Cardiac muscle cell (in vitro differentiated cells and primary cell): ENCODE measurements at regions not wholly inside any gene's neighbourhood (a gene's known extent, or its start where the extent isn't known, plus 50 kb on each side); places are given as distances from the start of the nearest gene placed in this dataset.

Experiments used
- DNase-seq, 2 donors: peaks; one replicate each; pipeline versions ENCODE4 v3.0.0 to v3.0.0-alpha.2; 2010 to 2017; ENCODE audit warnings: low read depth in 1 of 2, low spot score in 1 of 2
- H3K27ac ChIP-seq: fragments of 200-600 bp; sonication (generic); 2 replicates; pipeline ENCODE4 v1.5.1; 2016
- H3K27me3 ChIP-seq: fragments of 200-600 bp; sonication (generic); 2 replicates; pipeline ENCODE4 v1.6.0; 2016; ENCODE audit warnings: control low read depth
- H3K36me3 ChIP-seq: fragments of 200-600 bp; sonication (generic); 2 replicates; pipeline ENCODE4 v1.5.1; 2016; ENCODE audit warnings: control low read depth
- H3K4me1 ChIP-seq: fragments of 200-600 bp; sonication (generic); 2 replicates; pipeline ENCODE4 v1.8.1; 2017; ENCODE audit warnings: low read depth, mild to moderate bottlenecking, mixed run types
- H3K4me3 ChIP-seq: fragments of 200-600 bp; sonication (generic); 2 replicates; pipeline ENCODE4 v1.5.1; 2016; ENCODE audit warnings: mild to moderate bottlenecking
- H3K9me3 ChIP-seq: fragments of 200-600 bp; sonication (generic); 2 replicates; pipeline ENCODE4 v1.5.1; 2017; ENCODE audit warnings: low read depth, mild to moderate bottlenecking, control low read depth
- CTCF ChIP-seq: IDR thresholded peaks from 2 replicates; pipeline ENCODE4 v1.5.1; 2012; ENCODE audit warnings: low read depth, mild to moderate bottlenecking, low read length

GRCh38 chr2:16051841-16052564, 111.7 kb downstream of the MYCN start:
- H3K4me1 ChIP-seq = peaks cover 11% of the 10 kb centered on the region
- no peak overlapping the region for H3K4me3 ChIP-seq
- no peak for TF ChIP-seq CTCF
- H3K27ac ChIP-seq = no peak overlapping the region
- no peak for DNase-seq
- H3K9me3 ChIP-seq = no peaks in the 10 kb centered on the region
- no peaks in the 10 kb centered on the region for H3K27me3 ChIP-seq
- no peaks in the 10 kb centered on the region for H3K36me3 ChIP-seq

- Histone ChIP-seq H3K4me1 (peaks cover 5% of the 10 kb centered on the region), H3K9me3 (no peaks in the 10 kb centered on the region), H3K27me3 (no peaks in the 10 kb centered on the region), H3K4me3 (no peak overlapping the region), H3K36me3 (no peaks in the 10 kb centered on the region), H3K27ac (no peak overlapping the region)
- peak in 1 of 2 donors; percentile 3 for DNase-seq
- no peak for TF ChIP-seq CTCF
These were observed 110.6 kb downstream of the MYCN start for GRCh38 chr2:16050908-16051489.

- Histone ChIP-seq H3K27ac (no peak overlapping the region), H3K36me3 (no peaks in the 10 kb centered on the region), H3K27me3 (no peaks in the 10 kb centered on the region), H3K4me1 (no peaks in the 10 kb centered on the region), H3K9me3 (no peaks in the 10 kb centered on the region), H3K4me3 (no peak overlapping the region)
- DNase-seq = no peak
- no peak for TF ChIP-seq CTCF
These were observed 110.0 kb downstream of the MYCN start for GRCh38 chr2:16050261-16050907.

- TF ChIP-seq CTCF = no peak
- Histone ChIP-seq H3K9me3 (no peaks in the 10 kb centered on the region), H3K4me3 (no peak overlapping the region), H3K36me3 (no peaks in the 10 kb centered on the region), H3K4me1 (no peaks in the 10 kb centered on the region), H3K27me3 (no peaks in the 10 kb centered on the region), H3K27ac (no peak overlapping the region)
- DNase-seq = no peak
These were observed 109.1 kb downstream of the MYCN start for GRCh38 chr2:16049406-16049805.

- Histone ChIP-seq H3K9me3 (no peaks in the 10 kb centered on the region), H3K36me3 (no peaks in the 10 kb centered on the region), H3K4me3 (no peak overlapping the region), H3K4me1 (no peaks in the 10 kb centered on the region), H3K27ac (no peak overlapping the region), H3K27me3 (no peaks in the 10 kb centered on the region)
- no peak for DNase-seq
- TF ChIP-seq CTCF = no peak
These were observed 108.1 kb downstream of the MYCN start for GRCh38 chr2:16048466-16048865.
